A549 (cell line): ENCODE measurements at regions not wholly inside any gene's neighbourhood (a gene's known extent, or its start where the extent isn't known, plus 50 kb on each side); places are given as distances from the start of the nearest gene placed in this dataset.

Experiments used
- ATAC-seq, 2 experiments: fragments of 200-7000 bp in 1 of 2; fragments of >200 bp in 1 of 2; cut with Nextera tagmentation in 1 of 2; cut with Tn5 transposase in 1 of 2; 3 replicates each; pipeline versions ENCODE4 v1.8.0 to v1.9.1; 2018 to 2020; ENCODE audit warnings: mild to moderate bottlenecking in 1 of 2, moderate library complexity in 1 of 2
- CTCF ChIA-PET: fragments of 300-600 bp; sonication (Branson Sonifier 250); formaldehyde crosslinking; extraction: SDS; loops from one replicate; lab custom pipeline; 2021; ENCODE audit warnings: antibody characterized with exemption, inconsistent platforms; lab: Yijun Ruan, JAX
- POLR2A ChIA-PET: fragments of 350-600 bp; formaldehyde crosslinking; extraction: SDS; loops from one replicate; lab custom pipeline; 2021; ENCODE audit warnings: antibody characterized with exemption, inconsistent platforms; lab: Yijun Ruan, JAX
- DNase-seq, 2 experiments: peaks; one replicate each; pipeline versions ENCODE4 v3.0.0 to v3.0.0-alpha.2; 2011 to 2016; ENCODE audit warnings: low read depth in 1 of 2, low spot score in 1 of 2
- FAIRE-seq: peaks from 2 replicates; lab custom pipeline; 2011; peaks lifted over from hg19 to GRCh38; lab: Jason Lieb, UNC
- H3K27ac ChIP-seq, 2 experiments: fragments of >200 bp; sonication (Bioruptor Twin); formaldehyde crosslinking; 3 replicates each; pipeline ENCODE4 v1.5.1; 2016 to 2017
- H3K4me1 ChIP-seq: fragments of >200 bp; sonication (Bioruptor Twin); formaldehyde crosslinking; 3 replicates; pipeline ENCODE4 v1.6.1; 2016
- H3K4me2 ChIP-seq: fragments of >200 bp; sonication (Bioruptor Twin); formaldehyde crosslinking; 3 replicates; pipeline ENCODE4 v1.6.1; 2016
- H3K4me3 ChIP-seq: fragments of >200 bp; sonication (Bioruptor Twin); formaldehyde crosslinking; 3 replicates; pipeline ENCODE4 v1.5.1; 2016
- H3K9me3 ChIP-seq: fragments of >200 bp; sonication (Bioruptor Twin); formaldehyde crosslinking; 3 replicates; pipeline ENCODE4 v1.6.1; 2016
- BCL3 ChIP-seq: fragments of >200 bp; sonication (Bioruptor Twin); formaldehyde crosslinking; IDR thresholded peaks from 3 replicates; pipeline ENCODE4 v1.6.1; 2016
- BHLHE40 ChIP-seq: IDR thresholded peaks from 2 replicates; pipeline ENCODE4 v1.6.1; 2012; ENCODE audit warnings: low read depth, low read length, inconsistent platforms
- E2F6 ChIP-seq: IDR thresholded peaks from 2 replicates; pipeline ENCODE4 v1.6.1; 2012; ENCODE audit warnings: low read depth, borderline replicate concordance
- EHMT2 ChIP-seq: fragments of 200-600 bp; sonication (generic); IDR thresholded peaks from 2 replicates; pipeline ENCODE4 v1.6.1; 2016; ENCODE audit warnings: antibody characterized with exemption, low read depth, mild to moderate bottlenecking, moderate library complexity
- ELK1 ChIP-seq: fragments of 150-350 bp; IDR thresholded peaks from 2 replicates; pipeline ENCODE4 v1.6.1; 2014; ENCODE audit warnings: low read depth, mild to moderate bottlenecking, low read length
- FOSL2 ChIP-seq, 2 experiments: fragments of 450-650 bp in 1 of 2; fragments of >200 bp in 1 of 2; sonication (Bioruptor Twin) in 1 of 2; formaldehyde crosslinking; IDR thresholded peaks; 2 replicates each; pipeline versions ENCODE4 v1.5.0 to v1.6.1; 2016 to 2020; ENCODE audit warnings: mild to moderate bottlenecking in 1 of 2, moderate library complexity in 1 of 2
- FOXS1 ChIP-seq: fragments of 250-450 bp; sonication (Bioruptor Pico); IDR thresholded peaks from 2 replicates; pipeline ENCODE4 v1.5.0; 2020; ENCODE audit warnings: mild to moderate bottlenecking, moderate library complexity
- GATA3 ChIP-seq: IDR thresholded peaks from 2 replicates; pipeline ENCODE4 v1.6.1; 2012; ENCODE audit warnings: borderline replicate concordance
- HEYL ChIP-seq: fragments of 250-450 bp; sonication (Bioruptor Pico); IDR thresholded peaks from 2 replicates; pipeline ENCODE4 v1.8.0; 2021; ENCODE audit warnings: mild to moderate bottlenecking, moderate library complexity
- HOXA7 ChIP-seq: fragments of 250-450 bp; sonication (Bioruptor Pico); IDR thresholded peaks from 2 replicates; pipeline ENCODE4 v1.5.0; 2020; ENCODE audit warnings: mild to moderate bottlenecking, moderate library complexity
- HOXB13 ChIP-seq: fragments of 250-450 bp; sonication (Bioruptor Pico); IDR thresholded peaks from 2 replicates; pipeline ENCODE4 v1.5.0; 2020; ENCODE audit warnings: low read depth, mild to moderate bottlenecking, moderate library complexity
- KDM1A ChIP-seq: fragments of 200-600 bp; sonication (generic); IDR thresholded peaks from 2 replicates; pipeline ENCODE4 v1.6.1; 2016; ENCODE audit warnings: low read depth, mild to moderate bottlenecking
- KDM5A ChIP-seq: fragments of 200-600 bp; sonication (generic); IDR thresholded peaks from 2 replicates; pipeline ENCODE4 v1.6.1; 2016; ENCODE audit warnings: antibody characterized with exemption, mild to moderate bottlenecking
- MAFK ChIP-seq: fragments of 450-650 bp; IDR thresholded peaks from 2 replicates; pipeline ENCODE4 v1.6.1; 2014; ENCODE audit not compliant: partially characterized antibody
- MAZ ChIP-seq: fragments of 150-350 bp; IDR thresholded peaks from 2 replicates; pipeline ENCODE4 v1.6.1; 2014; ENCODE audit warnings: antibody characterized with exemption, low read depth, low read length, borderline replicate concordance
- NPAS2 ChIP-seq: fragments of 250-450 bp; sonication (Bioruptor Pico); IDR thresholded peaks from 2 replicates; pipeline ENCODE4 v1.8.0; 2022; ENCODE audit warnings: mild to moderate bottlenecking, moderate library complexity, borderline replicate concordance
- RARB ChIP-seq: fragments of 250-450 bp; sonication (Bioruptor Pico); IDR thresholded peaks from 2 replicates; pipeline ENCODE4 v1.8.0; 2021; ENCODE audit warnings: mild to moderate bottlenecking, moderate library complexity
- RCOR1 ChIP-seq: fragments of 150-350 bp; IDR thresholded peaks from 2 replicates; pipeline ENCODE4 v1.6.1; 2014; ENCODE audit warnings: antibody characterized with exemption, low read length, low read depth
- RFX5 ChIP-seq: fragments of 450-650 bp; IDR thresholded peaks from 2 replicates; pipeline ENCODE4 v1.7.1; 2014; ENCODE audit warnings: antibody characterized with exemption, mild to moderate bottlenecking, moderate library complexity
- SREBF2 ChIP-seq: fragments of 450-650 bp; IDR thresholded peaks from 2 replicates; pipeline ENCODE4 v1.6.1; 2014; ENCODE audit warnings: mild to moderate bottlenecking, moderate library complexity
- TP53 ChIP-seq: fragments of 250-450 bp; sonication (Bioruptor Pico); IDR thresholded peaks from 2 replicates; pipeline ENCODE4 v1.5.0; 2021; ENCODE audit warnings: mild to moderate bottlenecking, moderate library complexity
- USF2 ChIP-seq: fragments of 450-650 bp; IDR thresholded peaks from 2 replicates; pipeline ENCODE4 v1.6.1; 2014; ENCODE audit warnings: antibody characterized with exemption
- ZNF302 ChIP-seq: fragments of 250-450 bp; sonication (Bioruptor Pico); IDR thresholded peaks from 2 replicates; pipeline ENCODE4 v1.9.0; 2021; ENCODE audit warnings: inconsistent platforms, mild to moderate bottlenecking, moderate library complexity
- ZSCAN20 ChIP-seq: fragments of 250-450 bp; sonication (Bioruptor Pico); IDR thresholded peaks from 2 replicates; pipeline ENCODE4 v1.8.0; 2022; ENCODE audit warnings: mild to moderate bottlenecking, moderate library complexity
- WGBS: methylation state at CpG from one replicate; pipeline ENCODE4 v1.1.6; 2017; ENCODE audit errors: missing lambda C conversion rate; 5-methylcytosine and 5-hydroxymethylcytosine counted together
- TF ChIP-seq, protein P1 (sequence below): fragments of 250-450 bp; sonication (Bioruptor Pico); IDR thresholded peaks from 2 replicates; pipeline ENCODE4 v1.5.0; 2021; ENCODE audit warnings: mild to moderate bottlenecking, moderate library complexity, borderline replicate concordance
- TF ChIP-seq, protein P2 (sequence below): IDR thresholded peaks from 2 replicates; pipeline ENCODE4 v1.6.1; 2012
- TF ChIP-seq, protein P3 (sequence below): fragments of 250-450 bp; sonication (Bioruptor Pico); IDR thresholded peaks from 2 replicates; pipeline ENCODE4 v1.5.0; 2020; ENCODE audit warnings: low read depth, mild to moderate bottlenecking, moderate library complexity

GRCh38 chr17:77706938-77707337, 251.6 kb upstream of the TNRC6C start:
- DNase-seq (no peak), FAIRE-seq (no peak), ATAC-seq (no peak)
- WGBS = 33% methylated on average over 6 of the region's 6 CpGs
- Histone ChIP-seq H3K27ac (no peak overlapping the region), H3K4me3 (no peak overlapping the region), H3K9me3 (peaks cover 57% of the 10 kb centered on the region), H3K4me2 (no peak overlapping the region), H3K4me1 (no peaks in the 10 kb centered on the region)
- ChIA-PET CTCF (no interaction called here), POLR2A (no interaction called here)
- TF ChIP-seq TP53 (no peak), ZSCAN20 (CRISPR knock-in tag) (no peak), EHMT2 (no peak), BCL3 (no peak), NPAS2 (CRISPR knock-in tag) (no peak), GATA3 (no peak), MAZ (no peak), E2F6 (no peak), HEYL (CRISPR knock-in tag) (no peak), ELK1 (no peak), USF2 (no peak), RFX5 (no peak), FOXS1 (CRISPR knock-in tag) (no peak), RARB (CRISPR knock-in tag) (no peak), SREBF2 (no peak), KDM5A (no peak), KDM1A (no peak)
- TF ChIP-seq, protein P1, sequence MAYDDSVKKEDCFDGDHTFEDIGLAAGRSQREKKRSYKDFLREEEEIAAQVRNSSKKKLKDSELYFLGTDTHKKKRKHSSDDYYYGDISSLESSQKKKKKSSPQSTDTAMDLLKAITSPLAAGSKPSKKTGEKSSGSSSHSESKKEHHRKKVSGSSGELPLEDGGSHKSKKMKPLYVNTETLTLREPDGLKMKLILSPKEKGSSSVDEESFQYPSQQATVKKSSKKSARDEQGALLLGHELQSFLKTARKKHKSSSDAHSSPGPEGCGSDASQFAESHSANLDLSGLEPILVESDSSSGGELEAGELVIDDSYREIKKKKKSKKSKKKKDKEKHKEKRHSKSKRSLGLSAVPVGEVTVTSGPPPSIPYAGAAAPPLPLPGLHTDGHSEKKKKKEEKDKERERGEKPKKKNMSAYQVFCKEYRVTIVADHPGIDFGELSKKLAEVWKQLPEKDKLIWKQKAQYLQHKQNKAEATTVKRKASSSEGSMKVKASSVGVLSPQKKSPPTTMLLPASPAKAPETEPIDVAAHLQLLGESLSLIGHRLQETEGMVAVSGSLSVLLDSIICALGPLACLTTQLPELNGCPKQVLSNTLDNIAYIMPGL (CRISPR knock-in tag) = no peak
- TF ChIP-seq, protein P2, sequence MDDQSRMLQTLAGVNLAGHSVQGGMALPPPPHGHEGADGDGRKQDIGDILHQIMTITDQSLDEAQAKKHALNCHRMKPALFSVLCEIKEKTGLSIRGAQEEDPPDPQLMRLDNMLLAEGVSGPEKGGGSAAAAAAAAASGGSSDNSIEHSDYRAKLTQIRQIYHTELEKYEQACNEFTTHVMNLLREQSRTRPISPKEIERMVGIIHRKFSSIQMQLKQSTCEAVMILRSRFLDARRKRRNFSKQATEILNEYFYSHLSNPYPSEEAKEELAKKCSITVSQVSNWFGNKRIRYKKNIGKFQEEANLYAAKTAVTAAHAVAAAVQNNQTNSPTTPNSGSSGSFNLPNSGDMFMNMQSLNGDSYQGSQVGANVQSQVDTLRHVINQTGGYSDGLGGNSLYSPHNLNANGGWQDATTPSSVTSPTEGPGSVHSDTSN = no peak

GRCh38 chr17:77707546-77707945, 251.0 kb upstream of the TNRC6C start:
- TF ChIP-seq BHLHE40 (no peak), HOXB13 (CRISPR knock-in tag) (no peak), MAFK (no peak), FOSL2 (IDR thresholded peaks at IDR 0.05) (no peak), FOSL2 (CRISPR knock-in tag; IDR thresholded peaks at IDR 0.05) (no peak), HOXA7 (no peak), ZNF302 (CRISPR knock-in tag) (no peak), RCOR1 (no peak), TP53 (no peak)
- TF ChIP-seq, protein P3, sequence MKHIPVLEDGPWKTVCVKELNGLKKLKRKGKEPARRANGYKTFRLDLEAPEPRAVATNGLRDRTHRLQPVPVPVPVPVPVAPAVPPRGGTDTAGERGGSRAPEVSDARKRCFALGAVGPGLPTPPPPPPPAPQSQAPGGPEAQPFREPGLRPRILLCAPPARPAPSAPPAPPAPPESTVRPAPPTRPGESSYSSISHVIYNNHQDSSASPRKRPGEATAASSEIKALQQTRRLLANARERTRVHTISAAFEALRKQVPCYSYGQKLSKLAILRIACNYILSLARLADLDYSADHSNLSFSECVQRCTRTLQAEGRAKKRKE (CRISPR knock-in tag) = no peak
- H3K4me3 ChIP-seq = no peak overlapping the region
- H3K9me3 ChIP-seq = peaks cover 57% of the 10 kb centered on the region
- no peak overlapping the region for H3K4me2 ChIP-seq
- no peaks in the 10 kb centered on the region for H3K4me1 ChIP-seq
- WGBS = 5% methylated on average over 4 of the region's 4 CpGs
- FAIRE-seq (no peak), ATAC-seq (no peak), DNase-seq (no peak)
- POLR2A ChIA-PET = no interaction called here
- CTCF ChIA-PET = interaction anchor here (0.6 kb wide), 1 partner anchor 136 kb away, joined by 4 read pairs; no protein-coding TSS in a partner anchor
- no peak overlapping the region for H3K27ac ChIP-seq
